ENCODE measurements at regions not wholly inside any gene's neighbourhood (a gene's known extent, or its start where the extent isn't known, plus 50 kb on each side); places are given as distances from the start of the nearest gene placed in this dataset.
A peak's percentile ranks its signal among the peaks of the same experiment; 100 is the strongest.

GRCh38 chr2:63696496-63696895, 107.7 kb downstream of the MDH1 start:
- ChIA-PET CTCF (interaction anchor here (1.7 kb wide), 1 partner anchor 165 kb away, joined by 3 read pairs; no protein-coding TSS in a partner anchor), POLR2A (no interaction called here)
- no peak for ATAC-seq (ENCODE audit: poor library complexity)
- Mint-ChIP-seq H3K9me3 (no peaks in the 10 kb centered on the region), H3K27me3 (no peaks in the 10 kb centered on the region), H3K4me3 (no peak overlapping the region), H3K36me3 (ENCODE audit: low read depth) (no peaks in the 10 kb centered on the region), H3K4me1 (ENCODE audit: low read depth) (no peaks in the 10 kb centered on the region), H3K27ac (no peak overlapping the region)
- Histone ChIP-seq H3K27me3 (ENCODE audit: control insufficient read depth in 1 of 2, insufficient read depth in 2 of 2, low read length in 2 of 2) (no peaks in the 10 kb centered on the region), H3K36me3 (ENCODE audit: insufficient read depth, low read length) (no peaks in the 10 kb centered on the region), H3K4me3 (ENCODE audit: low read length) (no peak overlapping the region), H3K4me1 (ENCODE audit: insufficient read depth, low read length) (no peaks in the 10 kb centered on the region), H3K9me3 (ENCODE audit: control insufficient read depth in 1 of 2, insufficient read depth in 1 of 2, low read length in 2 of 2) (no peaks in the 10 kb centered on the region), H3K27ac (ENCODE audit: low read depth in 1 of 2, low read length in 2 of 2) (no peak overlapping the region)
- no peak for DNase-seq
- intact Hi-C loops (cut with DNase I, micrococcal nuclease), result loop anchor here in 1 of 2 experiments (10.0 kb wide), 1 partner anchor 628 kb away; no protein-coding TSS in a partner anchor
- TF ChIP-seq CTCF (IDR thresholded peaks at IDR 0.05), result no peak

- Histone ChIP-seq H3K27ac (ENCODE audit: low read depth in 1 of 2, low read length in 2 of 2) (no peak overlapping the region), H3K4me1 (ENCODE audit: insufficient read depth, low read length) (no peaks in the 10 kb centered on the region), H3K36me3 (ENCODE audit: insufficient read depth, low read length) (no peaks in the 10 kb centered on the region), H3K4me3 (ENCODE audit: low read length) (no peak overlapping the region), H3K9me3 (ENCODE audit: control insufficient read depth in 1 of 2, insufficient read depth in 1 of 2, low read length in 2 of 2) (no peaks in the 10 kb centered on the region), H3K27me3 (ENCODE audit: control insufficient read depth in 1 of 2, insufficient read depth in 2 of 2, low read length in 2 of 2) (no peaks in the 10 kb centered on the region)
- H3K4me1 Mint-ChIP-seq (ENCODE audit: low read depth), result no peaks in the 10 kb centered on the region
- no peak overlapping the region for H3K4me3 Mint-ChIP-seq
- no peaks in the 10 kb centered on the region for H3K9me3 Mint-ChIP-seq
- DNase-seq, result no peak
- intact Hi-C loops (cut with DNase I, micrococcal nuclease), result loop anchor here in 1 of 2 experiments (10.0 kb wide), 1 partner anchor 628 kb away; no protein-coding TSS in a partner anchor
- no peaks in the 10 kb centered on the region for H3K27me3 Mint-ChIP-seq
- H3K27ac Mint-ChIP-seq, result no peak overlapping the region
- H3K36me3 Mint-ChIP-seq (ENCODE audit: low read depth), result no peaks in the 10 kb centered on the region
- ATAC-seq (ENCODE audit: poor library complexity), result no peak
- ChIA-PET POLR2A (no interaction called here), CTCF (interaction anchor here (1.7 kb wide), 1 partner anchor 165 kb away, joined by 3 read pairs; no protein-coding TSS in a partner anchor)
- no peak for TF ChIP-seq CTCF (IDR thresholded peaks at IDR 0.05)
Measured at GRCh38 chr2:63697160-63697559, 108.4 kb downstream of the MDH1 start.

- peak; percentile 70 for ATAC-seq (ENCODE audit: poor library complexity)
- Mint-ChIP-seq H3K4me1 (ENCODE audit: low read depth) (no peaks in the 10 kb centered on the region), H3K4me3 (no peak overlapping the region), H3K9me3 (no peaks in the 10 kb centered on the region), H3K36me3 (ENCODE audit: low read depth) (no peaks in the 10 kb centered on the region), H3K27me3 (no peaks in the 10 kb centered on the region), H3K27ac (no peak overlapping the region)
- ChIA-PET POLR2A (interaction anchor here (0.6 kb wide), 1 partner anchor 116 kb away, joined by 5 read pairs; no protein-coding TSS in a partner anchor), CTCF (interaction anchor here (1.5 to 1.7 kb wide), 2 partner anchors 162 to 191 kb away, joined by 4 to 8 read pairs; no protein-coding TSS in a partner anchor)
- intact Hi-C loops (cut with DNase I, micrococcal nuclease), result loop anchor here (1.0 to 10.0 kb wide), 2 partner anchors 143 to 626 kb away; no protein-coding TSS in a partner anchor
- peak in 6 of 14 experiments; percentile 4 to 61 (median 29) for DNase-seq
- peak; percentile 44 for TF ChIP-seq CTCF (IDR thresholded peaks at IDR 0.05)
- H3K9me3 ChIP-seq (ENCODE audit: control insufficient read depth in 1 of 2, insufficient read depth in 1 of 2, low read length in 2 of 2), result no peaks in the 10 kb centered on the region
- no peak overlapping the region for H3K4me3 ChIP-seq (ENCODE audit: low read length)
- H3K4me1 ChIP-seq (ENCODE audit: insufficient read depth, low read length), result no peaks in the 10 kb centered on the region
- H3K36me3 ChIP-seq (ENCODE audit: insufficient read depth, low read length), result no peaks in the 10 kb centered on the region
- H3K27ac ChIP-seq (ENCODE audit: low read depth in 1 of 2, low read length in 2 of 2), result no peak overlapping the region
- no peaks in the 10 kb centered on the region for H3K27me3 ChIP-seq (ENCODE audit: control insufficient read depth in 1 of 2, insufficient read depth in 2 of 2, low read length in 2 of 2)
Measured at GRCh38 chr2:63698786-63699548, 110.2 kb downstream of the MDH1 start.
